Stomach smooth muscle (tissue), 2 donors: ENCODE measurements at regions not wholly inside any gene's neighbourhood (a gene's known extent, or its start where the extent isn't known, plus 50 kb on each side); places are given as distances from the start of the nearest gene placed in this dataset.

Experiments
- H3K27ac ChIP-seq: one replicate; pipeline ENCODE4 v1.7.0; 2013; ENCODE audit warnings: mild to moderate bottlenecking, low read length, inconsistent platforms
- H3K27me3 ChIP-seq, 2 donors: one replicate each; pipeline ENCODE4 v1.7.0; 2013; ENCODE audit warnings: low read length in 2 of 2; ENCODE audit not compliant: insufficient read depth in 2 of 2, control insufficient read depth in 1 of 2
- H3K36me3 ChIP-seq, 2 donors: one replicate each; pipeline ENCODE4 v1.7.0; 2013; ENCODE audit warnings: low read length in 2 of 2; ENCODE audit not compliant: control insufficient read depth in 2 of 2, insufficient read depth in 2 of 2
- H3K4me1 ChIP-seq: one replicate; pipeline ENCODE4 v1.7.0; 2013; ENCODE audit warnings: low read length; ENCODE audit not compliant: control insufficient read depth, insufficient read depth
- H3K4me3 ChIP-seq, 2 donors: one replicate each; pipeline ENCODE4 v1.7.0; 2013; ENCODE audit warnings: low read length in 2 of 2
- H3K9ac ChIP-seq, 2 donors: one replicate each; pipeline ENCODE4 v1.7.0; 2013; ENCODE audit warnings: low read length in 2 of 2, mild to moderate bottlenecking in 1 of 2
- H3K9me3 ChIP-seq, 2 donors: one replicate each; pipeline ENCODE4 v1.7.0; 2013; ENCODE audit warnings: low read length in 2 of 2; ENCODE audit not compliant: control insufficient read depth in 2 of 2
- donor health status: healthy.
- donor health status: Pancreatic carcinoma.

GRCh38 chr1:56433056-56433577 is 146.2 kb downstream of the PLPP3 start:
- no peak overlapping the region for H3K9ac ChIP-seq
- H3K27ac ChIP-seq, result no peak overlapping the region
- H3K4me1 ChIP-seq, result no peaks in the 10 kb centered on the region
- no peak overlapping the region for H3K4me3 ChIP-seq
- H3K36me3 ChIP-seq, result no peaks in the 10 kb centered on the region
- H3K27me3 ChIP-seq, result no peaks in the 10 kb centered on the region
- H3K9me3 ChIP-seq, result no peaks in the 10 kb centered on the region

GRCh38 chr1:56432166-56432971 is 147.0 kb downstream of the PLPP3 start:
- Histone ChIP-seq H3K4me1 (no peaks in the 10 kb centered on the region), H3K27ac (no peak overlapping the region), H3K4me3 (no peak overlapping the region), H3K9ac (no peak overlapping the region), H3K9me3 (no peaks in the 10 kb centered on the region), H3K36me3 (no peaks in the 10 kb centered on the region), H3K27me3 (no peaks in the 10 kb centered on the region)

GRCh38 chr1:56430141-56430839 is 149.1 kb downstream of the PLPP3 start:
- Histone ChIP-seq H3K9ac (no peak overlapping the region), H3K27me3 (no peaks in the 10 kb centered on the region), H3K9me3 (no peaks in the 10 kb centered on the region), H3K27ac (no peak overlapping the region), H3K36me3 (no peaks in the 10 kb centered on the region), H3K4me1 (no peaks in the 10 kb centered on the region), H3K4me3 (no peak overlapping the region)

GRCh38 chr1:56429288-56429687 is 150.1 kb downstream of the PLPP3 start:
- H3K36me3 ChIP-seq, result no peaks in the 10 kb centered on the region
- H3K4me3 ChIP-seq, result no peak overlapping the region
- no peak overlapping the region for H3K9ac ChIP-seq
- no peak overlapping the region for H3K27ac ChIP-seq
- H3K9me3 ChIP-seq, result no peaks in the 10 kb centered on the region
- H3K27me3 ChIP-seq, result no peaks in the 10 kb centered on the region
- H3K4me1 ChIP-seq, result no peaks in the 10 kb centered on the region

GRCh38 chr1:56426587-56427381 is 152.6 kb downstream of the PLPP3 start:
- no peak overlapping the region for H3K4me3 ChIP-seq
- H3K27ac ChIP-seq, result no peak overlapping the region
- H3K36me3 ChIP-seq, result no peaks in the 10 kb centered on the region
- no peak overlapping the region for H3K9ac ChIP-seq
- no peaks in the 10 kb centered on the region for H3K27me3 ChIP-seq
- H3K9me3 ChIP-seq, result no peaks in the 10 kb centered on the region
- no peaks in the 10 kb centered on the region for H3K4me1 ChIP-seq

- Histone ChIP-seq H3K27ac (no peak overlapping the region), H3K9ac (no peak overlapping the region), H3K4me3 (no peak overlapping the region), H3K36me3 (no peaks in the 10 kb centered on the region), H3K9me3 (no peaks in the 10 kb centered on the region), H3K4me1 (no peaks in the 10 kb centered on the region), H3K27me3 (no peaks in the 10 kb centered on the region)
These were observed 153.8 kb downstream of the PLPP3 start for GRCh38 chr1:56425494-56426037.

- no peaks in the 10 kb centered on the region for H3K9me3 ChIP-seq
- no peaks in the 10 kb centered on the region for H3K27me3 ChIP-seq
- H3K9ac ChIP-seq, result no peak overlapping the region
- H3K4me1 ChIP-seq, result no peaks in the 10 kb centered on the region
- no peak overlapping the region for H3K27ac ChIP-seq
- no peaks in the 10 kb centered on the region for H3K36me3 ChIP-seq
- no peak overlapping the region for H3K4me3 ChIP-seq
These were observed 154.4 kb downstream of the PLPP3 start for GRCh38 chr1:56424744-56425493.

GRCh38 chr1:56423716-56424115 is 155.6 kb downstream of the PLPP3 start:
- no peak overlapping the region for H3K27ac ChIP-seq
- no peaks in the 10 kb centered on the region for H3K9me3 ChIP-seq
- no peak overlapping the region for H3K9ac ChIP-seq
- no peaks in the 10 kb centered on the region for H3K4me1 ChIP-seq
- H3K27me3 ChIP-seq, result no peaks in the 10 kb centered on the region
- H3K4me3 ChIP-seq, result no peak overlapping the region
- H3K36me3 ChIP-seq, result no peaks in the 10 kb centered on the region

GRCh38 chr1:56418151-56418631 is 161.2 kb downstream of the PLPP3 start:
- Histone ChIP-seq H3K4me3 (no peak overlapping the region), H3K9me3 (no peaks in the 10 kb centered on the region), H3K36me3 (no peaks in the 10 kb centered on the region), H3K4me1 (peaks cover 5% of the 10 kb centered on the region), H3K27me3 (peaks cover 0 to 2% of the 10 kb centered on the region in 2 donors), H3K9ac (no peak overlapping the region), H3K27ac (no peak overlapping the region)

GRCh38 chr1:56417646-56418045 is 161.7 kb downstream of the PLPP3 start:
- Histone ChIP-seq H3K36me3 (no peaks in the 10 kb centered on the region), H3K27ac (no peak overlapping the region), H3K9ac (no peak overlapping the region), H3K9me3 (no peaks in the 10 kb centered on the region), H3K4me3 (no peak overlapping the region), H3K27me3 (peaks cover 0 to 2% of the 10 kb centered on the region in 2 donors), H3K4me1 (peaks cover 5% of the 10 kb centered on the region)
